ENCODE measurements at regions not wholly inside any gene's neighbourhood (a gene's known extent, or its start where the extent isn't known, plus 50 kb on each side); places are given as distances from the start of the nearest gene placed in this dataset.

- DNase-seq = no peak
Measured at GRCh38 chr5:68544648-68545552, 329.3 kb downstream of the PIK3R1 start.

GRCh38 chr5:68545636-68546295 lies 330.2 kb downstream of the PIK3R1 start:
- DNase-seq = no peak

GRCh38 chr5:68547056-68547455 lies 331.5 kb downstream of the PIK3R1 start:
- DNase-seq = no peak

GRCh38 chr5:68547622-68548021 lies 332.1 kb downstream of the PIK3R1 start:
- DNase-seq = no peak

- no peak for DNase-seq
Measured at GRCh38 chr5:68548959-68549676, 333.6 kb downstream of the PIK3R1 start.

- DNase-seq = no peak
Measured at GRCh38 chr5:68550015-68550414, 334.5 kb downstream of the PIK3R1 start.

- no peak for DNase-seq
Measured at GRCh38 chr5:68551436-68551835, 335.9 kb downstream of the PIK3R1 start.

- no peak for DNase-seq
Measured at GRCh38 chr5:68554571-68555279, 339.2 kb downstream of the PIK3R1 start.

- no peak for DNase-seq
Measured at GRCh38 chr5:68555907-68556681, 340.5 kb downstream of the PIK3R1 start.

GRCh38 chr5:68557162-68557936 lies 341.8 kb downstream of the PIK3R1 start:
- no peak for DNase-seq

- DNase-seq = no peak
Measured at GRCh38 chr5:68562308-68562707, 346.8 kb downstream of the PIK3R1 start.

- no peak for DNase-seq
Measured at GRCh38 chr5:68565427-68565826, 349.9 kb downstream of the PIK3R1 start.

GRCh38 chr5:68576805-68577204 lies 361.2 kb downstream of the PIK3R1 start:
- no peak for DNase-seq

- DNase-seq = no peak
Measured at GRCh38 chr5:68582284-68582683, 366.7 kb downstream of the PIK3R1 start.

GRCh38 chr5:68587171-68587570 lies 371.6 kb downstream of the PIK3R1 start:
- no peak for DNase-seq

- no peak for DNase-seq
Measured at GRCh38 chr5:68591850-68592249, 376.3 kb downstream of the PIK3R1 start.

GRCh38 chr5:68592351-68592750 lies 376.8 kb downstream of the PIK3R1 start:
- DNase-seq = no peak

- DNase-seq = no peak
Measured at GRCh38 chr5:68593211-68593671, 377.7 kb downstream of the PIK3R1 start.

GRCh38 chr5:68612972-68613371 lies 397.4 kb downstream of the PIK3R1 start:
- no peak for DNase-seq

- DNase-seq = no peak
Measured at GRCh38 chr5:68618501-68618900, 402.9 kb downstream of the PIK3R1 start.

GRCh38 chr5:68627001-68627400 lies 411.4 kb downstream of the PIK3R1 start:
- DNase-seq = no peak
